Adrenal gland (tissue), 5 donors: ENCODE measurements at regions not wholly inside any gene's neighbourhood (a gene's known extent, or its start where the extent isn't known, plus 50 kb on each side); places are given as distances from the start of the nearest gene placed in this dataset.

ENCODE experiments used
- POLR2A ChIP-seq, 2 donors: fragments of 450-650 bp; IDR thresholded peaks; one replicate each; pipeline ENCODE4 v1.6.1; 2017; ENCODE audit warnings: antibody characterized with exemption in 2 of 2, mild to moderate bottlenecking in 2 of 2, moderate library complexity in 1 of 2
- TF ChIP-seq, protein P1 (sequence below), 6 experiments: fragments of 450-650 bp in 4 of 6; fragments of 200-600 bp in 2 of 6; sonication (generic) in 1 of 6; IDR thresholded peaks; 1 replicate in 5 of 6; 2 replicates in 1 of 6; pipeline versions ENCODE4 v1.5.1 to v1.8.0; 2016 to 2021; ENCODE audit warnings: antibody characterized with exemption in 6 of 6, mild to moderate bottlenecking in 2 of 6, moderate library complexity in 1 of 6
- donor health status: DM: no; HTN: no; CAD: no.

DNA sequence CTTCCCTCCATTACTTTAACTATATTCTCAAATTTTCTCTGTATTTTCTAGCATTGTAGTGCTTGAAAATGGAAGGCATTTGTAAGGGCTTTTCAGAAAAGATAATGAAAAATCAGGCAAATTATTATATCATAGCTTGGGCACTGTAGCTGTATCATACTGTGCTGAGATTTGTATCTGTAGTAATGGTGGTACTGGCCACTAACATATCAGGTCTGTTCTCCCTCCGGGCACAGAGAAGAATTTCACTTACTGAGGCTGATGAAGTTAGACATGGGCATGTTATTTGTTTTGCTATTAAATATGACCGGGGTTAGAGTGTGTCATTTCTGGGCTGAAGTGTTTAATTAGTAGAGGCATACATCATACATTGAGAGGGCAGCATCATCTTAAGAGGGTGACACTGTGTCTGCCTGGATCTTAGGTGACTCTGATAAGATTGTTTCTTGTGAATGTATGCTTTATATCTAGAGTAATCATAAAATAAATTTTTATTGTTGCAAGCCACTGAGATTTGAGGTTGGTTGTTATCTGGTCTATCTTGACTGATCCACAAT is 1395.9 kb downstream of the EPHA7 start:
- TF ChIP-seq POLR2A (IDR thresholded peaks at IDR 0.05), result no peak
- TF ChIP-seq, protein P1, sequence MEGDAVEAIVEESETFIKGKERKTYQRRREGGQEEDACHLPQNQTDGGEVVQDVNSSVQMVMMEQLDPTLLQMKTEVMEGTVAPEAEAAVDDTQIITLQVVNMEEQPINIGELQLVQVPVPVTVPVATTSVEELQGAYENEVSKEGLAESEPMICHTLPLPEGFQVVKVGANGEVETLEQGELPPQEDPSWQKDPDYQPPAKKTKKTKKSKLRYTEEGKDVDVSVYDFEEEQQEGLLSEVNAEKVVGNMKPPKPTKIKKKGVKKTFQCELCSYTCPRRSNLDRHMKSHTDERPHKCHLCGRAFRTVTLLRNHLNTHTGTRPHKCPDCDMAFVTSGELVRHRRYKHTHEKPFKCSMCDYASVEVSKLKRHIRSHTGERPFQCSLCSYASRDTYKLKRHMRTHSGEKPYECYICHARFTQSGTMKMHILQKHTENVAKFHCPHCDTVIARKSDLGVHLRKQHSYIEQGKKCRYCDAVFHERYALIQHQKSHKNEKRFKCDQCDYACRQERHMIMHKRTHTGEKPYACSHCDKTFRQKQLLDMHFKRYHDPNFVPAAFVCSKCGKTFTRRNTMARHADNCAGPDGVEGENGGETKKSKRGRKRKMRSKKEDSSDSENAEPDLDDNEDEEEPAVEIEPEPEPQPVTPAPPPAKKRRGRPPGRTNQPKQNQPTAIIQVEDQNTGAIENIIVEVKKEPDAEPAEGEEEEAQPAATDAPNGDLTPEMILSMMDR (IDR thresholded peaks at IDR 0.05), result no peak
